ENCODE measurements at regions not wholly inside any gene's neighbourhood (a gene's known extent, or its start where the extent isn't known, plus 50 kb on each side); places are given as distances from the start of the nearest gene placed in this dataset.

GRCh38 chr15:58329781-58330671 is 101.8 kb upstream of the LIPC start:
- peak overlapping the region; percentile 87 for H3K27ac ChIP-seq
- TF ChIP-seq CTCF (IDR thresholded peaks at IDR 0.05) (no peak), ZFX (IDR thresholded peaks at IDR 0.05; ENCODE audit: borderline replicate concordance) (no peak)

GRCh38 chr15:58330741-58331559 is 100.8 kb upstream of the LIPC start:
- TF ChIP-seq CTCF (IDR thresholded peaks at IDR 0.05) (no peak), ZFX (IDR thresholded peaks at IDR 0.05; ENCODE audit: borderline replicate concordance) (no peak)
- peak overlapping the region; percentile 87 for H3K27ac ChIP-seq

GRCh38 chr15:58331560-58331912 is 100.3 kb upstream of the LIPC start:
- TF ChIP-seq CTCF (IDR thresholded peaks at IDR 0.05), result no peak
- no peak for TF ChIP-seq ZFX (IDR thresholded peaks at IDR 0.05; ENCODE audit: borderline replicate concordance)
- peak overlapping the region; percentile 87 for H3K27ac ChIP-seq

- TF ChIP-seq CTCF (IDR thresholded peaks at IDR 0.05) (no peak), ZFX (IDR thresholded peaks at IDR 0.05; ENCODE audit: borderline replicate concordance) (no peak)
- H3K27ac ChIP-seq, result peak overlapping the region; percentile 87
Measured at GRCh38 chr15:58331913-58332675, 99.7 kb upstream of the LIPC start.

GRCh38 chr15:58332676-58333400 is 99.0 kb upstream of the LIPC start:
- TF ChIP-seq CTCF (IDR thresholded peaks at IDR 0.05) (no peak), ZFX (IDR thresholded peaks at IDR 0.05; ENCODE audit: borderline replicate concordance) (no peak)
- H3K27ac ChIP-seq, result peak overlapping the region; percentile 87

GRCh38 chr15:58334803-58335202 is 97.0 kb upstream of the LIPC start:
- TF ChIP-seq CTCF (IDR thresholded peaks at IDR 0.05) (no peak), ZFX (IDR thresholded peaks at IDR 0.05; ENCODE audit: borderline replicate concordance) (no peak)
- H3K27ac ChIP-seq, result no peak overlapping the region
